GM19372 (cell line): ENCODE measurements at regions not wholly inside any gene's neighbourhood (a gene's known extent, or its start where the extent isn't known, plus 50 kb on each side); places are given as distances from the start of the nearest gene placed in this dataset.

Experiments
- ATAC-seq: cut with Tn5 transposase; IDR thresholded peaks from one replicate; pipeline ENCODE4 v1.9.1; 2021; ENCODE audit warnings: mild to moderate bottlenecking, low read depth, moderate library complexity; ENCODE audit not compliant: unreplicated experiment

- ATAC-seq, result no peak
These were observed 68.1 kb upstream of the HTR2A start for GRCh38 chr13:46964789-46965527.

DNA sequence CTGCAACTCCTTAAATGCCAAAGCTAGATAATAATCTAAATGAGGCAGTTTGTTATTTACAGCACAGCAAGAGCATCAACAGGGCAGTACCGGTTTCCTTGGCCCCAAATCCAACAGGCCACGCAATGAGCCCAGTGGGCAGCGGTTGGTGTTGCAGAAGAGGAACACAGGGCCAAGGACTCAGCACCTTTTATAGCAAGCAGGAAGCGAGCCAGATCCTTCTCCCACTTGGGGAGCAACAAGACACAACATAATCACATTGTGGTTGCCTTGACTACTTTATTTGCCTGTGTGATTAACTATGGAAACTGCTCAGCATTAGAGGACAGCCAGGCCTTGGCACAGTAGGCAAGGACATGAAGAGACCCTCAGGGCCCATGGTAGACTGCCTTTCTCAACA, 67.1 kb upstream of the HTR2A start:
- no peak for ATAC-seq

- no peak for ATAC-seq
These were observed 65.6 kb upstream of the HTR2A start for GRCh38 chr13:46962281-46962941.

- peak; percentile 98 for ATAC-seq
These were observed 64.9 kb upstream of the HTR2A start for GRCh38 chr13:46961719-46962118.

DNA sequence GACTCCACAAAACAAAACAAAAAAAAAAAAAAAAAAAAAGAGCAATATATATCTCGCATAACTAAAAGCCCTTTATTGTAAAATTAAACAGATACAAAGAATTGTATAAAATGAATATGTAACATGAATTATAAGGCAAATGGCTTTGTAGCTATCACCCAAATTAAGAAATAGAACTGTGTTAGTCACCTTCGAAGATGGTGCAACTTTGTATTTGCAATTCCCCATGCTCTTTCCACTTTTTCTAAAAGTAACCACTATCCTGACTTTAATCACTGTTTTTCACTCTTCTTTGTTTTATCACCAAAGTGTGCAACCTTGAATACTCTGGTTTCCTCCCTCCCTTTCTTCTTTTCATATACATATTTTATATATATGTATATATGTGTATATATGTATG, 57.1 kb upstream of the HTR2A start:
- ATAC-seq, result no peak

- ATAC-seq, result no peak
These were observed 56.5 kb upstream of the HTR2A start for GRCh38 chr13:46953331-46953730.

DNA sequence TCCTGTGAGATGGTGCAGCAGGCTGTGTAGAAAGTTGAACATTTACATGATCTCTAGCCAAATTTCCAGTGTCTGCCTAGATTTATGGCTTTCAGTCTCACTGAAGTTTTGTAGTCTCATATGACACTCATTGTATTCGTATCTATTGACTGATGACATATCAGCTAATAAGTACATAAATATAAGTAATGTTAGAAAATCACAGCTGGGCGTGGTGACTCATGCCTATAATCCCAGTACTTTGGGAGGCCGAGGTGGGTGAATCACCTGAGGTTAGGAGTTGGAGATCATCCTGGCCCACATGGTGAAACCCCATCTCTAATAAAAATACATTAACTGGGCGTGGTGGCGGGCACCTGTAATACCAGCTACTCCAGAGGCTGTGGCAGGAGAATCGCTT, 54.7 kb upstream of the HTR2A start:
- no peak for ATAC-seq

GRCh38 chr13:46949211-46949610, 52.4 kb upstream of the HTR2A start:
- no peak for ATAC-seq

DNA sequence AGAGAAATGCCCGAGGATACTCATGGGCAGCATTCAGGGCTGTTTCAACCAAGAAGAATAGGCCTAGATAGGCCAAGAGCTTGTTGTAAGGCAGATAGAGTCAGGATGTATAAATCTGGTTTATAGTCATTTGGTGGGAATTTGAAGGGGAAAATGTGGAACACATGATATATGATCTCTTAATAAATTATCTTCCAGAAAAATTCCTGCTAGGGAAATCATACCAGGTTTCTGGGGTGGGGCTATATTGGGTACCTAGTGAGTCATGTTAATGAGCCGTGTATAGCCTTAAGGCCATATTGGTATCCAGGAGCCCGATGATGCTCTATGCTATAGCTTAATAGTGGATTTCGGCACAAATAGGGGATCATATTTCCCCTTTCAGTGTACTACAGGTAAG, 51.5 kb upstream of the HTR2A start:
- ATAC-seq, result no peak

DNA sequence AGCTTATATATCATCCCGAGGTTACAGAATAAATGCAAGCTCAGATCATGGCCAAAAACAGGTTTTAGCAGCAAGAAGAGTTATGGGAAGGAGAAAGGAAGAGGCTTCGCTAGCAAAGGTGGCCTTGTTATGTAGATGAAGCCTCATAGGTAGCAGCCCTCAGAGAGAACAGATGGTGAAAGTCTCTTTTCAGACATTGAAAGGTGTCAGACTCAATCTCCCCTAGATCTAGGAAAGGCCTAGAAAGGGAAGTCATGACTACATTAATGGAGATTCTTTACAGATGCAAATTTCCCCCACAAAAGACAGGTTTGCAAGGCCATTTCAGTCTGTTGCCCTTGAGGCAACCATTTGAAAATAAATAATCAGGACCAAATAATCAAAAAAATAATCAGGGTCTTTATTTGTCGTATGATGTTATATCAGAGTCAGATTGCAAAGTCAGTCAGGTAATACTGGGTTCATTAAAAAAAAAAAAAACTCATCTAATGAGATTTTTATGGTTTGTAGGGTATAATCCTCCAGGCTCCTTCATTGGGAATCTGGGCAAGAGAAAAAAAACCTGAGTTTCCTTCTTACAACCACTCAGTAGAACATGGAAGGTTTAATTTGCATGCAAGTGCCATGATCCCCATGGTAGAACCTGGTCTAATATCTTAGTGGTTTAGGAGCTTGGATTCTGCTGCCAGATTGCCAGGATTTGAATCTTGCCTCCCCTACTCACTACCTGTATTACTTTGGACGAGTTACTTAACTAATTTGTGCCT, 50.8 kb upstream of the HTR2A start:
- no peak for ATAC-seq
